ENCODE measurements at regions not wholly inside any gene's neighbourhood (a gene's known extent, or its start where the extent isn't known, plus 50 kb on each side); places are given as distances from the start of the nearest gene placed in this dataset.
A peak's percentile ranks its signal among the peaks of the same experiment; 100 is the strongest.

- TF ChIP-seq CTCF (IDR thresholded peaks at IDR 0.05) (no peak), POLR2A (IDR thresholded peaks at IDR 0.05) (no peak)
- Histone ChIP-seq H3K9me3 (no peaks in the 10 kb centered on the region), H3K27me3 (no peaks in the 10 kb centered on the region), H3K4me1 (no peaks in the 10 kb centered on the region), H3K4me3 (no peak overlapping the region), H3K27ac (no peak overlapping the region), H3K36me3 (no peaks in the 10 kb centered on the region)
- no peak for DNase-seq
These were observed 549.3 kb downstream of the IQCM start for GRCh38 chr4:149266301-149266700.

GRCh38 chr4:149265645-149266044, 550.0 kb downstream of the IQCM start:
- DNase-seq: no peak
- no peak overlapping the region for H3K27ac ChIP-seq
- no peaks in the 10 kb centered on the region for H3K9me3 ChIP-seq
- no peaks in the 10 kb centered on the region for H3K4me1 ChIP-seq
- no peaks in the 10 kb centered on the region for H3K36me3 ChIP-seq
- no peak overlapping the region for H3K4me3 ChIP-seq
- H3K27me3 ChIP-seq: no peaks in the 10 kb centered on the region
- TF ChIP-seq POLR2A (IDR thresholded peaks at IDR 0.05) (no peak), CTCF (IDR thresholded peaks at IDR 0.05) (no peak)

- peak in 1 of 3 donors; percentile 62 for DNase-seq
- Histone ChIP-seq H3K4me1 (no peaks in the 10 kb centered on the region), H3K27me3 (no peaks in the 10 kb centered on the region), H3K36me3 (no peaks in the 10 kb centered on the region), H3K4me3 (no peak overlapping the region), H3K9me3 (no peaks in the 10 kb centered on the region), H3K27ac (no peak overlapping the region)
- TF ChIP-seq POLR2A (IDR thresholded peaks at IDR 0.05) (no peak), CTCF (IDR thresholded peaks at IDR 0.05) (peak in 4 of 6 experiments; percentile 37 to 88 (median 79))
These were observed 551.4 kb downstream of the IQCM start for GRCh38 chr4:149264093-149264733.

- Histone ChIP-seq H3K36me3 (no peaks in the 10 kb centered on the region), H3K27ac (no peak overlapping the region), H3K4me1 (no peaks in the 10 kb centered on the region), H3K4me3 (no peak overlapping the region), H3K9me3 (no peaks in the 10 kb centered on the region), H3K27me3 (no peaks in the 10 kb centered on the region)
- DNase-seq: no peak
- TF ChIP-seq CTCF (IDR thresholded peaks at IDR 0.05) (no peak), POLR2A (IDR thresholded peaks at IDR 0.05) (no peak)
These were observed 567.4 kb downstream of the IQCM start for GRCh38 chr4:149248191-149248764.

GRCh38 chr4:149247164-149247563, 568.5 kb downstream of the IQCM start:
- Histone ChIP-seq H3K4me3 (no peak overlapping the region), H3K9me3 (no peaks in the 10 kb centered on the region), H3K27ac (no peak overlapping the region), H3K4me1 (no peaks in the 10 kb centered on the region), H3K27me3 (no peaks in the 10 kb centered on the region), H3K36me3 (no peaks in the 10 kb centered on the region)
- TF ChIP-seq CTCF (IDR thresholded peaks at IDR 0.05) (no peak), POLR2A (IDR thresholded peaks at IDR 0.05) (no peak)
- no peak for DNase-seq

Data from Peyer's patch (tissue), 4 donors.